Inflammatory macrophage treated with lipopolysaccharide for 4 hours (primary cell): ENCODE measurements at regions not wholly inside any gene's neighbourhood (a gene's known extent, or its start where the extent isn't known, plus 50 kb on each side); places are given as distances from the start of the nearest gene placed in this dataset.

ENCODE experiments used
- DNase-seq: peaks from one replicate; pipeline ENCODE4 v3.0.0-alpha.2; 2020

GRCh38 chr6:169898788-169899480 is 147.5 kb downstream of the ERMARD start:
- DNase-seq: no peak

DNA sequence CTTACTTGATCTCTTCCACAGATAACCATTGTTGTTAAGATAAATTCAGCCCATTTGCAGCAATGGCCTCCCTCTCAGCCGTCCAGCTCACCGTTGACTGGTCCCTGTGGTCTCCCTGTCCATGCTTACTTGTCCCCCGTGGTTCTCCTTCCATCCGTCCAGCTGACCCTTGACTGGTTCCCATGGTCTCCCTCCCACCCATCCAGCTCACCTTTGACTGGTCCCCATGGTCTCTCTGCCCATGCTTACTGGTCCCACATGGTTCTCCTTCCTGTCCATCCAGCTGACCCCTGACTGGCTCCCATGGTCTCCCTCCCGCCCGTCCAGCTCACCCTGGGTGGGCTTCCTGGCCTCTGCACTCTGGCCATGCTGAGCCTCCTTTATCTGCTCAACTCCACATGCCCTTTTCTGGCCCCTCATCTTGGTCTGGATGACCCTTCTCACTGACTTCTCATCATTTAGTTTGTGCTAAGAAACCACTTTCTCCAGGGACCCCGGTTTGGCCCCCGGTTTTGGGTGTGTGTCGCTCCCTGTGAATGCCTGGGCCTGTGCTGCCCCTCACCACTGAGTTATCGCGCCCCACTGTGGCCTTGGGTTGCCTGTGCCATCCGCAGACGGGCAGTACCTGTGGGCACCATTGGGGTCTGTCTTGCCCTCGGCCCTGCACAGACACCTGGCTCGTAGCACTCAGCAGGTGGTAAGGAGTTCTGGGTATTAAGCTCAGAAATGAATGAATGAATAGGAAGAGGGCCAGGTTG is 146.4 kb downstream of the ERMARD start:
- no peak for DNase-seq

- no peak for DNase-seq
Measured at GRCh38 chr6:169896826-169897456, 145.5 kb downstream of the ERMARD start.

DNA sequence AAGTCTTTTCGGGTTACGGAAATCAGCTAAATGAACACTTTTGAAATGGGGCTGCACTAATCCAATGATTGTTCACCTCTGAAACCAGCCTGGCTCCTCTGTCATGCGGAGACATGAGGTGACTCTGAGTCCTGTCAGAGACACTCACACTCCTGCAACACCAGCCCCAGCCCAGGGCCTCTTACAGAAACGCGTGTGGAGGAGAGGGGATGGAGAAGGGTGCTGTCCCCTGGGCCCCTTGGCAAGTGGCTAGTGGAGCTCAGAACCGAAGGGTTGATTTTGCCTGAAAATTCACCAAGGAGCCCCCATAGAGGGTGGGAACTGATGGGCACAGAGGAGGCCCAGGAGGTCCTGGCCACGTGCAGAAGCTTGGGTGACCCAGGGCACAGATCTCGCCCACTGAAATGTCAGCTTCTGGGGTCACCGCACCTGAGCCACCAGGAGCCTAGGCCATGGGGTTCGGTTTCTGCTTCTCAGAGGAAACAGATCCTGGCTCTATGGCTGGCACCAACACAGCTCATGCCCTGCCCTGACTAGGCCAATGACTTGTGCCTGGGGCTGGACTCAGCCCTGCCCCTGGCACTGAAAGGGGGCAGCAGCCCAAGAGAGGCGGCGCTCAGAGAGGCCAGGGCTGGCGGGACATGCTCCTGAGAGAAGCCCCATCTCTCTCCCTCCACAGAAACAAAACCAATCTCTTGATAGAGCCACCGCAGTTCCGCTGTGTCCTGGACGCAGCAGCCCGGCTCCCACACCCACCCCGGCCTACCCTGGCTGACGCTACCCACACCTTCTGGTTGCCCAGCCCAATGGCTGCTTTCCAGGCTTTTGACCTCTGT is 144.7 kb downstream of the ERMARD start:
- DNase-seq: no peak

DNA sequence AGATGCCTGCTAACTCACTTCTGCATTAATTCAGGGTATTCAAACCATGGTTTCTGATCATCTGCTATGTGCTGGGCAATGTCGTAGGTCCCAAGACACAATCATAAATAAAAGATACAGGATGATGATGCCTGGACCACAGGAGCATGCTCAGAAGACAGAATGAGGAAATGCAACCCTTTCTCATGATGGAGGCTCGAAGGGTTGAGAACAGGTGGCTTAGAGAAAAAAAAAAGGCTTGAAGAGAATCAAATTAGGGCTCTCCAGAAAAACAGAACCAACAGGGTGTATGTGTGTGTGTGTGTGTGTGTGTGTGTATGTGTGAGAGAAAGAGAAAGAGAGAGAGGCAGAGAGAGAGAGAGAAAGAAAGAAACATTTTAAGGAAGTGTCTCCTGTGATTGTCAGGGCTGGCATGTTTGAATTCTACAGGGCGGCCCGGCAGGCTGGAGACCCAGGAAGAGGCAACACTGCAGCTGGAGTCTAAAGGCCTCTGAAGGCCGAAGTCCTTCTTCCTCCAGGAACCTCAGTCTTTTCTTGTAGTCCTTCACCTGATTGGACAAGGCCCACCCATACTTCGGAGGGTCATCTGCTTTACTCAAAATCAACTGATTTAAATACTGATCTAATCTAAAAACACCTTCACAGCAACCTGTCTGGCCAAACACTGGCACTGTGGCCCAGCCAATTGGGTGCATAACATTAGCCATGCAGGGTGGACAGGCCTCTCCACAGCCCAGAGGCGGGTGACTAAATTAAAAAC is 143.8 kb downstream of the ERMARD start:
- DNase-seq: no peak

- no peak for DNase-seq
Measured at GRCh38 chr6:169894377-169894960, 143.0 kb downstream of the ERMARD start.

- DNase-seq: no peak
Measured at GRCh38 chr6:169893624-169894023, 142.2 kb downstream of the ERMARD start.

DNA sequence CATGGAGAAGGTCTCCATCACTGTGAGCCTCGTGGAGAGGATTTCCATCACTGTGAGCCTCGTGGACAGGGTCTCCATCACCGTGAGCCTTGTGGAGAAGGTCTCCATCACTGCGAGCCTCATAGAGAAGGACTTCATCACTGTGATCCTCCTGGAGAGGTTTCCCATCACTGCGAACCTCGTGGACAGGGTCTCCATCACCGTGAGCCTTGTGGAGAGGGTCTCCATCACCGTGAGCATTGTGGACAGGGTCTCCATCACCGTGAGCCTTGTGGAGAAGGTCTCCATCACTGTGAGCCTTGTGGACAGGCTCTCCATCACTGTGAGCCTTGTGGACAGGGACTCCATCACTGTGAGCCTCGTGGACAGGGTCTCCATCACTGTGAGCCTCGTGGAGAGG is 140.4 kb downstream of the ERMARD start:
- DNase-seq: no peak

- DNase-seq: no peak
Measured at GRCh38 chr6:169891421-169891820, 140.0 kb downstream of the ERMARD start.

DNA sequence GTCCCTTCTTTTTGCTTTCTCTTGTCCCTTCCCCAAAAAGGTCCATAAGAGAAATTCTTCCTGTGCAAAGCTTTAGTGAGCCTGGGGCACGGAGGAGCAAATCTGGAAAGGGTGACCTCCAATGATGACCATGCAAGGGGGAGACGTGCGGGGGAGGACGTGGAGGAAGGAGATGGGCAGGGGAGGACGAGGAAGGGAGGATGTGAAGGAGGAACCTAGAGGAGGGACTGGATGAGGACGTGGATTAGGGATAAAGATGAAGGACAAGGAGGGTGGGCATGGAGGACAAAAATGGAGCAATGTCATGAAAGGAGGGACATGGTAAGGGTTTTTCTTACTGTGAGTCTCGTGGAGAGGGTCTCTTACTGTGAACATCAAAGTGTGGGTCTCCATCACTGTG is 139.5 kb downstream of the ERMARD start:
- DNase-seq: no peak

GRCh38 chr6:169890049-169890448 is 138.6 kb downstream of the ERMARD start:
- DNase-seq: no peak

DNA sequence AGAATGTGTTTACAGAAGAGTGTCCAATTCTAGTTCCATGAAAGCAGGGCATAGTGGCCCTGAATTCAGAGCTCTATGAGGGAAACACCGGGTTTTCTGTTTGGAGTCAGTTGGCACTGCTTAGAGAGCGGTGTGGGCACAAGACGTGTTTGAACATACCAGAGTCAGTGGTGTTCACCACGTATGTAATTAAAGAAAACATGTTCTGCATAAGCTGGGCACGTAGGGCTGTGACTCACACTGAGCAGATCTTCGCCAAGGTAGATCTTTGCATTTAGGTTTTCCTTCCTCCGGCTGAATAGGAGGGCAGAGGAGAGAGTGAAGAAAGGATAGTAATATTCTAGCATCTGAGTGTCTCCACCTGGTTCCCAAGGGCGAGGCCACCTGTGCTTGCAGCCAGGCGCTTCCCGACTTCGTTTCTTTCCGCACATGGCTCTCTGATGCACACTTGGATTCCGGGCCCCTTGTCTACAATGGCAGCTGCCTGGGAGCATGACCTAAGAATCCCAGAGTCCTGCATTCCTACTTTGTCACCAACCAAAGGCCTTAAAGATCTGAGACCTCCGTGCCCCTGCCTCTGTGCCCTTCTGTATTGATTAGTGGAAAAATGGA is 136.2 kb downstream of the ERMARD start:
- no peak for DNase-seq

DNA sequence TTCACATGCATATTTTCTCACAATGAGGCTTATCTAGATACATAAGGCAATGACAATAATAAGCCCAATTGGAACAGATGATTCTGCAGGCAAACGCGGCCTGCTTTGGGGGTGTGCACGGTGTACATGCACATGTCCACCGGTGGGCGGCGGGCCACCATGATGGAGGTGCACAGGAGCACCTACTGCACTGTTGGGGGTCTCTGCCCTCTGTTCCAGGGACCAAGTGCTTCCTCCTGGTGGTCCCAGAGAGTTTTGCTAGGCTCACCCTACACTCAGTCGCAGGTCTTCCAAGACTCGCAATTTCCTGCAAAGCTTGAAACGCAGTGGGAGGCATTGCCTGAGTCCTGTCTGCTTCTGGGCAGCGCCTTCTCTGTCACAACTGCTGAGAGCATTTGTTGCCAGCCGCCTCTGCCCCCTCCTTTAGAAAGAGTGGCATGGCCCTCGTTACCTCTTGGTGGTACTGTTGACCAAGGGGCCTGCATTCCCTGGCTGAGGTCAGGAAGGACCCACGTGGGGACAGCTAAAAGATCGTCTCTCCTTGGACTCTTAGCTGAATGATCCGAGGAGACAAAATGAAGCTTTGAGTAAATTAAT is 135.3 kb downstream of the ERMARD start:
- DNase-seq: no peak

DNA sequence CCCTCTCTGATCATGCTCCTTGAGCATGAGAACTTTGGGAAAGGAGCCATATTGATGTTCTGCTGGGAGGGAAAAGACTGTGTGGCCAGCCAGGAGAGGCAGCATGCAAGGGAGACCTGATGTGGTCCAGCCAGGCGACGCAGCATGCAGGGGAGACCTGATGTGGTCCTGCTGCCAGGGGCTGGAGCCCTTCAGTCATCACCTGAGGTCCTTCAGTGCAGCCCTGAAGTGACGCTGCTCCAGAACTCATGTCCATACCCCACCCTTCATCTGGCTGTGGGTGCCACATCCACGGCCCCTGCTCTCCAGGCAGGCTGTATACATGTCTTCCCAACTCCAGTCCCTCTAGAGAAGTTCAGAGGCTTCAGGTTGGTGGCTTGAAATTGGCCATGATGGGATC is 134.4 kb downstream of the ERMARD start:
- DNase-seq: no peak

GRCh38 chr6:169885131-169885530 is 133.7 kb downstream of the ERMARD start:
- no peak for DNase-seq

GRCh38 chr6:169884158-169884557 is 132.7 kb downstream of the ERMARD start:
- no peak for DNase-seq

- no peak for DNase-seq
Measured at GRCh38 chr6:169883316-169883715, 131.9 kb downstream of the ERMARD start.

DNA sequence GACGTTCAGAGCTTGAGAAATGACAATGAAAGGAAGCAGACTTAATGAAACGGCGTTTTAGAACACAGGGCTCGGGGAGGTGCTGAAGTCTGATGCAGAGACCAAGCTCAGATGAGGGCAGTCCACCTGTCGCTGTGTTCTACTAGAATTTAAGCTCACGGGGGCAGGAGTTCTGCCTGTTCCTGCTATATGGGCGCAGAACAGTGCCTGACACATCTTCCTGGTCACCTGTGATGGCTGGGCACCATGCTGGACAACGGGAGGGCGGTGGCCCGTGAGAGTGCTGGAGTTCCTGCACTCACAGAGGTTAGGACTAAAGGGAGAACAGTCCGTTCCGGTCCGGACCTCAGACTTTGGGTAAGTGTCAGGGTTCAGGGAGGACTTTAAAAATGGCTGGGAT is 130.6 kb downstream of the ERMARD start:
- no peak for DNase-seq

DNA sequence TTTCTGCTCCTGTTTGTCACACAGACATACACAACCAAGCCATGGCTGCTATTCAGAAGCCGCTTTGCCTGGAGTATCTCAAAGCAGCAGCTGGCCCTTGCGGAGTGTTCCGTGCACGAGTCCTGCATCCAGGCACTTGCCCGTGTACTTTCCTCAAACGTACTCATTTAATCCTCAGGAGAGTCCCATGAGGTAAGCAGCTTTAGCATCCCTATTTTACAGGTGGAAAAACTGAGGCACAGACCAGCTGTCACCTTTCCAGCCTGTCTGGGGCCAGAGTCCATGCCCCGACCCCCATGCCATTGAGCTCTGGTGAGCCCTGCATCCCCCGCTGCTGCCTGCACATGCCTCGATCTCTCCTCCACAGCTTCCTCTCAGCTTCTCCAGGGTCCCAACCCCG is 130.0 kb downstream of the ERMARD start:
- DNase-seq: no peak

GRCh38 chr6:169880516-169880915 is 129.1 kb downstream of the ERMARD start:
- DNase-seq: no peak

DNA sequence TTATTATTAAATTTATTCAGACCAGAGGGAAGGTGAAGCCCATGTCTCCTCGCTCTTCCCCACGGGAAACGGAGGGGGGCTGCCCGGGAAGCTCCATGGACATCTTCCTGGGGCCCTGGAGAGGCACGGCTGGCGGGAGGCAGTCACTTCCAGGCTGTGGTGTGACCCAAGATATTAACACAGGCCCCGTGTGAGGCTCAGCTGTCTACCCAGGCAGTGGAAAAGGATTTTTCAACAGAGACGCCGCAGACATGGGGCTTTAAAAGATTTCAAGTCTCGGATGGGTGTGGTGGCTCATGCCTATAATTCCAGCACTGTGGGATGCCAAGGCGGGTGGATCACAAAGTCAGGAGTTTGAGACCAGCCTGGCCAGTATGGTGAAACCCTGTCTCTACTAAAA is 117.9 kb downstream of the ERMARD start:
- DNase-seq: no peak
